PC-9 (cell line): ENCODE measurements at regions not wholly inside any gene's neighbourhood (a gene's known extent, or its start where the extent isn't known, plus 50 kb on each side); places are given as distances from the start of the nearest gene placed in this dataset.
A peak's percentile ranks its signal among the peaks of the same experiment; 100 is the strongest.

Source experiments
- BruUV-seq: library from RNA; stranded (reverse); fragments of 400-500 nt; replicated peaks from 2 replicates; lab custom pipeline; 2021; lab: Mats Ljungman, UMichigan
- CTCF ChIA-PET: fragments of 300-600 bp; sonication (Branson Sonifier 250); formaldehyde crosslinking; loops from one replicate; lab custom pipeline; 2022; ENCODE audit warnings: antibody characterized with exemption; lab: Charles Lee
- POLR2A ChIA-PET: fragments of 300-600 bp; sonication (Branson Sonifier 250); formaldehyde crosslinking; loops from one replicate; lab custom pipeline; 2022; ENCODE audit warnings: antibody characterized with exemption; ENCODE audit not compliant: unreplicated experiment; lab: Charles Lee
- DNase-seq, 2 experiments: peaks; one replicate each; pipeline versions ENCODE4 v3.0.0 to v3.0.0-alpha.2; 2015 to 2022; ENCODE audit warnings: mixed read lengths in 1 of 2
- H2AFZ ChIP-seq: fragments of 200-600 bp; sonication (generic); 2 replicates; pipeline ENCODE4 v1.8.1; 2017; ENCODE audit warnings: antibody characterized with exemption
- H3F3A ChIP-seq: fragments of 200-600 bp; sonication (generic); 2 replicates; pipeline ENCODE4 v1.8.1; 2017; ENCODE audit warnings: antibody characterized with exemption, mild to moderate bottlenecking, low read depth; ENCODE audit not compliant: insufficient read depth
- H3K27ac ChIP-seq: fragments of 200-600 bp; sonication (generic); 2 replicates; pipeline ENCODE4 v1.6.1; 2016; ENCODE audit warnings: mixed run types
- H3K27me3 ChIP-seq: fragments of 200-600 bp; sonication (generic); 2 replicates; pipeline ENCODE4 v1.6.1; 2016; ENCODE audit warnings: low read depth, mixed run types; ENCODE audit not compliant: insufficient read depth
- H3K36me3 ChIP-seq: fragments of 200-600 bp; sonication (generic); 2 replicates; pipeline ENCODE4 v1.6.1; 2016; ENCODE audit warnings: low read depth, mixed run types
- H3K4me1 ChIP-seq: fragments of 200-600 bp; sonication (generic); replicated peaks from 2 replicates; pipeline ENCODE4 v1.6.1; 2016; ENCODE audit warnings: mixed run types; ENCODE audit not compliant: insufficient read depth
- H3K4me2 ChIP-seq: fragments of 200-600 bp; sonication (generic); 2 replicates; pipeline ENCODE4 v1.6.1; 2017; ENCODE audit warnings: mixed run types
- H3K4me3 ChIP-seq: fragments of 200-600 bp; sonication (generic); 2 replicates; pipeline ENCODE4 v1.6.1; 2016; ENCODE audit warnings: mixed run types
- H3K79me2 ChIP-seq: fragments of 200-600 bp; sonication (generic); 2 replicates; pipeline ENCODE4 v1.6.1; 2017; ENCODE audit warnings: low read depth, mixed run types
- H3K9me2 ChIP-seq: fragments of 200-600 bp; sonication (generic); 2 replicates; pipeline ENCODE4 v1.8.1; 2017; ENCODE audit warnings: mild to moderate bottlenecking; ENCODE audit not compliant: insufficient read depth
- H3K9me3 ChIP-seq: fragments of 200-600 bp; sonication (generic); 2 replicates; pipeline ENCODE4 v1.8.1; 2016; ENCODE audit warnings: low read depth; ENCODE audit not compliant: insufficient read depth
- H4K20me1 ChIP-seq: fragments of 200-600 bp; sonication (generic); 2 replicates; pipeline ENCODE4 v1.8.1; 2017; ENCODE audit not compliant: insufficient read depth
- CTCF ChIP-seq: fragments of 200-600 bp; sonication (generic); conservative IDR thresholded peaks from 2 replicates; pipeline ENCODE4 v1.6.1; 2017; ENCODE audit warnings: mixed run types, antibody characterized with exemption, mild to moderate bottlenecking, moderate library complexity
- EZH2 ChIP-seq: fragments of 200-600 bp; sonication (generic); IDR thresholded peaks from 2 replicates; pipeline ENCODE4 v1.8.0; 2017; ENCODE audit warnings: antibody characterized with exemption, low read depth
- intact Hi-C: fragments of 100-400 bp; cut with micrococcal nuclease; formaldehyde crosslinking; loops from one replicate; pipeline ENCODE4 v1.10.0; 2022; ENCODE audit not compliant: unreplicated experiment

DNA sequence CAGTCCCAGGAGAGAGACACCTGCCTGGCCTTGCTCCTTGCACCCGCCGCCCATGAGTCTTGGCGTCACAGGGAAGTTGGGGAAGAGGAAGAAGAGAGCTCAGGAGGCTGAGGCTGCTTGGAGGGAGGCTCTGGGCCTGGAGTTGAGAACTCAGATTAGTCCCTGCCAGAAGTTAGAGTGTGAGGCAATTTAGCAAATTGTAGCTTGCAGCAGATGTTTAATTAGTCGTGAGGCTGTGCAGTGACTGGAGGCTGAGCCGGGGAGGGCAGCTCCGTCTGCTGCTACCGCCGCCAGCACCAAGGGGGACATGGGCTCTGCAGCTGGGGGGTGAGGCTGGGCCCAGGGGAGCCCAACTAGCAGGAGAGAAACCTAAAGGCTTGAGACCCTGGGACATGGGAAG lies 738.3 kb upstream of the EEF2KMT start:
- no peak for TF ChIP-seq CTCF
- H2AFZ ChIP-seq = no peak overlapping the region
- no peaks in the 10 kb centered on the region for H3F3A ChIP-seq
- H3K4me2 ChIP-seq = no peak overlapping the region
- no peaks in the 10 kb centered on the region for H3K79me2 ChIP-seq
- H4K20me1 ChIP-seq = no peaks in the 10 kb centered on the region
- intact Hi-C loops = no loop called here
- H3K27ac ChIP-seq = no peak overlapping the region
- CTCF ChIA-PET = no interaction called here
- DNase-seq = no peak
- no peaks in the 10 kb centered on the region for H3K4me1 ChIP-seq
- BruUV-seq = no TSS peak
- H3K9me2 ChIP-seq = no peaks in the 10 kb centered on the region
- H3K9me3 ChIP-seq = no peaks in the 10 kb centered on the region
- no peaks in the 10 kb centered on the region for H3K36me3 ChIP-seq
- peaks cover 12% of the 10 kb centered on the region; the same call in 1 of the 2 replicates for H3K27me3 ChIP-seq
- no peak overlapping the region for H3K4me3 ChIP-seq
- POLR2A ChIA-PET = no interaction called here

- BruUV-seq = no TSS peak
- Histone ChIP-seq H3F3A (no peaks in the 10 kb centered on the region), H3K9me3 (no peaks in the 10 kb centered on the region), H3K79me2 (no peaks in the 10 kb centered on the region), H3K27me3 (no peaks in the 10 kb centered on the region; the same call in 1 of the 2 replicates), H4K20me1 (no peaks in the 10 kb centered on the region), H3K36me3 (no peaks in the 10 kb centered on the region), H3K27ac (no peak overlapping the region), H2AFZ (no peak overlapping the region), H3K4me3 (no peak overlapping the region), H3K4me1 (no peaks in the 10 kb centered on the region), H3K4me2 (no peak overlapping the region), H3K9me2 (no peaks in the 10 kb centered on the region)
- POLR2A ChIA-PET = no interaction called here
- DNase-seq = no peak
- intact Hi-C loops = no loop called here
- CTCF ChIA-PET = no interaction called here
- TF ChIP-seq CTCF (no peak), EZH2 (no peak)
Measured at GRCh38 chr16:5826332-5826731, 728.7 kb upstream of the EEF2KMT start.

DNA sequence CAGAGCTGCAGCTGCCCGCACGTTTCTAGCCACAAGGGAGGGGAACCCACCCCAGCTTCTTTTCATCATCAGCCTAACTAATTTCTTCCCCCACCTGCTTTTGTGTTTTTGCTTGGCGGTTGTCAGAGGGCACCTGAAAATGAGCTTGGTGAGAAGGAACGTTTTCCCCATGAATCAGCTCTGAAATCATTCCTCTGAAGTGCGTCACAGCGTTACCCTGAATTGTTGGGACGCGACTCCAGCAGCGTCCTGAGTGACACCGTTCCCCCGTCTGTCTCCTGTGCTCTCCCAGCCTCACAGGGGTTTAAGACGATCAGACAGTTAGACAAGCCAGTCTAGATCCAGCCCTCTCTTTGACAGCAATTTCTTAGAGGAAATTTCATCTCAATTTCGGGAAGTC lies 722.9 kb upstream of the EEF2KMT start:
- no peaks in the 10 kb centered on the region; the same call in 1 of the 2 replicates for H4K20me1 ChIP-seq
- H3F3A ChIP-seq = no peaks in the 10 kb centered on the region
- H3K36me3 ChIP-seq = no peaks in the 10 kb centered on the region
- H3K4me1 ChIP-seq = no peaks in the 10 kb centered on the region
- peak overlapping the region; percentile 12; the same call in 1 of the 2 replicates for H3K4me2 ChIP-seq
- H2AFZ ChIP-seq = no peak overlapping the region; the same call in 1 of the 2 replicates
- H3K9me2 ChIP-seq = no peaks in the 10 kb centered on the region
- peaks cover 17% of the 10 kb centered on the region; the same call in 1 of the 2 replicates for H3K27me3 ChIP-seq
- ChIA-PET POLR2A (no interaction called here), CTCF (no interaction called here)
- H3K4me3 ChIP-seq = no peak overlapping the region
- intact Hi-C loops = no loop called here
- DNase-seq = no peak
- no TSS peak for BruUV-seq
- H3K9me3 ChIP-seq = no peaks in the 10 kb centered on the region
- TF ChIP-seq CTCF (no peak), EZH2 (no peak)
- H3K27ac ChIP-seq = no peak overlapping the region
- H3K79me2 ChIP-seq = no peaks in the 10 kb centered on the region
